Endothelial cell of umbilical vein (primary cell): ENCODE measurements at regions not wholly inside any gene's neighbourhood (a gene's known extent, or its start where the extent isn't known, plus 50 kb on each side); places are given as distances from the start of the nearest gene placed in this dataset.

ENCODE experiments used
- BruUV-seq: library from RNA; stranded (reverse); fragments of 400-500 nt; replicated peaks from 2 replicates; lab custom pipeline; 2021; lab: Mats Ljungman, UMichigan
- CTCF ChIA-PET: fragments of 300-600, 350-600 bp; sonication (Branson Sonifier 250); formaldehyde crosslinking; loops from one replicate; lab custom pipeline; 2021; ENCODE audit warnings: antibody characterized with exemption, inconsistent platforms; lab: Charles Lee
- POLR2A ChIA-PET: fragments of 300-600, 350-600 bp; sonication (Branson Sonifier 250); formaldehyde crosslinking; loops from one replicate; lab custom pipeline; 2021; ENCODE audit warnings: antibody characterized with exemption, inconsistent platforms; lab: Charles Lee
- DNase-seq: peaks from one replicate; pipeline ENCODE4 v3.0.0-alpha.2; 2011; ENCODE audit warnings: low read depth, low spot score
- FAIRE-seq: peaks from 2 replicates; lab custom pipeline; 2011; peaks lifted over from hg19 to GRCh38; lab: Jason Lieb, UNC
- H2AFZ ChIP-seq: 2 replicates; pipeline ENCODE4 v1.6.0; 2012; ENCODE audit warnings: low read depth, low read length, control low read depth, inconsistent platforms
- H3K27ac ChIP-seq: 2 replicates; pipeline ENCODE4 v1.5.1; 2011; ENCODE audit warnings: low read depth, mild to moderate bottlenecking, control low read depth, low read length, moderate library complexity; ENCODE audit not compliant: insufficient read depth
- H3K27me3 ChIP-seq, 2 experiments: 2 replicates each; pipeline versions ENCODE4 v1.6.0 to v1.6.1; 2011; ENCODE audit warnings: low read length in 2 of 2, mixed read lengths in 1 of 2; ENCODE audit not compliant: control insufficient read depth in 2 of 2, insufficient read depth in 2 of 2
- H3K36me3 ChIP-seq, 2 experiments: 2 replicates in 1 of 2; 3 replicates in 1 of 2; pipeline ENCODE4 v1.5.1; 2011; ENCODE audit warnings: low read length in 2 of 2, mild to moderate bottlenecking in 1 of 2, moderate library complexity in 1 of 2; ENCODE audit not compliant: control insufficient read depth in 2 of 2, insufficient read depth in 2 of 2; ENCODE audit errors: extremely low read depth in 1 of 2
- H3K4me1 ChIP-seq: 3 replicates; pipeline ENCODE4 v1.5.1; 2011; ENCODE audit warnings: mild to moderate bottlenecking, low read length; ENCODE audit not compliant: control insufficient read depth, insufficient read depth; ENCODE audit errors: extremely low read depth
- H3K4me2 ChIP-seq: 2 replicates; pipeline ENCODE4 v1.6.1; 2011; ENCODE audit warnings: low read length, control low read depth, mixed read lengths; ENCODE audit not compliant: insufficient read depth
- H3K4me3 ChIP-seq, 3 experiments: fragments of 200-600 bp in 1 of 3; sonication (generic), shearing (Covaris generic) in 1 of 3; replicated peaks in 1 of 3; 2 replicates each; pipeline ENCODE4 v1.5.1; 2011 to 2016; ENCODE audit warnings: control low read depth in 3 of 3, low read length in 3 of 3, mild to moderate bottlenecking in 2 of 3, inconsistent platforms in 1 of 3, low read depth in 1 of 3, moderate library complexity in 1 of 3; ENCODE audit not compliant: insufficient read depth in 1 of 3
- H3K79me2 ChIP-seq: 2 replicates; pipeline ENCODE4 v1.6.0; 2012; ENCODE audit warnings: low read length, inconsistent platforms; ENCODE audit not compliant: control insufficient read depth, insufficient read depth
- H3K9ac ChIP-seq: replicated peaks from 2 replicates; pipeline ENCODE3; 2011; ENCODE audit warnings: low read length, control low read depth; ENCODE audit not compliant: insufficient read depth; ENCODE audit errors: extremely low read depth
- H3K9me1 ChIP-seq: replicated peaks from 3 replicates; pipeline ENCODE4 v1.6.0; 2011; ENCODE audit warnings: mild to moderate bottlenecking, low read length; ENCODE audit not compliant: control insufficient read depth, insufficient read depth; ENCODE audit errors: extremely low read depth
- H3K9me3 ChIP-seq: replicated peaks from 2 replicates; pipeline ENCODE4 v1.5.1; 2012; ENCODE audit warnings: low read length, inconsistent platforms; ENCODE audit not compliant: control insufficient read depth, insufficient read depth
- H4K20me1 ChIP-seq: replicated peaks from 2 replicates; pipeline ENCODE3; 2011; ENCODE audit warnings: mild to moderate bottlenecking, low read length; ENCODE audit not compliant: control insufficient read depth, insufficient read depth; ENCODE audit errors: extremely low read depth
- CTCF ChIP-seq, 2 donors: IDR thresholded peaks; 1 replicate in 1 of 2; 2 replicates in 1 of 2; pipeline ENCODE4 v1.5.1; 2011; ENCODE audit warnings: low read length in 2 of 2, mild to moderate bottlenecking in 2 of 2, moderate library complexity in 2 of 2, control low read depth in 1 of 2, inconsistent platforms in 1 of 2, low read depth in 1 of 2; ENCODE audit not compliant: insufficient read depth in 1 of 2; ENCODE audit errors: extremely low read depth in 1 of 2
- EZH2 ChIP-seq: IDR thresholded peaks from 2 replicates; pipeline ENCODE4 v1.6.1; 2012; ENCODE audit warnings: borderline replicate concordance, low read depth, mild to moderate bottlenecking, moderate library complexity, low read length, inconsistent platforms; ENCODE audit not compliant: severe bottlenecking
- FOS ChIP-seq: IDR thresholded peaks from 2 replicates; pipeline ENCODE4 v1.6.1; 2011; ENCODE audit warnings: mild to moderate bottlenecking, low read length, moderate library complexity, borderline replicate concordance; ENCODE audit not compliant: insufficient read depth
- GATA2 ChIP-seq: IDR thresholded peaks from 2 replicates; pipeline ENCODE4 v1.7.0; 2011; ENCODE audit warnings: low read depth, mild to moderate bottlenecking, moderate library complexity, mixed read lengths, low read length; ENCODE audit not compliant: insufficient read length, insufficient read depth
- JUN ChIP-seq: IDR thresholded peaks from 2 replicates; pipeline ENCODE4 v1.6.1; 2011; ENCODE audit warnings: borderline replicate concordance, low read depth; ENCODE audit not compliant: insufficient read length, insufficient read depth
- MAX ChIP-seq: IDR thresholded peaks from 2 replicates; pipeline ENCODE4 v1.6.1; 2011; ENCODE audit not compliant: insufficient read depth, insufficient read length
- MYC ChIP-seq: IDR thresholded peaks from one replicate; pipeline ENCODE4 v1.6.1; 2011; ENCODE audit warnings: mild to moderate bottlenecking, low read depth, low read length
- POLR2A ChIP-seq: IDR thresholded peaks from 2 replicates; pipeline ENCODE4 v1.6.1; 2012; ENCODE audit warnings: low read depth, mild to moderate bottlenecking, control low read depth, low read length
- POLR2AphosphoS5 ChIP-seq: IDR thresholded peaks from 2 replicates; pipeline ENCODE4 v1.6.1; 2012; ENCODE audit warnings: low read depth, mild to moderate bottlenecking, control low read depth, low read length, moderate library complexity; ENCODE audit not compliant: insufficient read depth
- dilution Hi-C: fragments of 300-500 bp; cut with MboI; formaldehyde crosslinking; loops from one replicate; pipeline ENCODE4 v1.15.0; 2019; ENCODE audit warnings: low sequenced_read_pairs; ENCODE audit not compliant: extremely low pct_ligation_motif_present
- intact Hi-C: fragments of 100-400 bp; cut with micrococcal nuclease; formaldehyde crosslinking; loops from one replicate; pipeline ENCODE4 v1.10.0; 2022

GRCh38 chr3:105948101-105948500 lies 79.3 kb upstream of the CBLB start:
- Histone ChIP-seq H3K4me1 (no peaks in the 10 kb centered on the region), H3K9ac (no peak overlapping the region), H3K4me2 (no peak overlapping the region), H3K79me2 (no peaks in the 10 kb centered on the region), H3K27ac (no peak overlapping the region), H3K27me3 (no peaks in the 10 kb centered on the region), H4K20me1 (no peaks in the 10 kb centered on the region), H3K9me1 (no peaks in the 10 kb centered on the region), H3K4me3 (no peak overlapping the region), H3K9me3 (no peaks in the 10 kb centered on the region), H2AFZ (no peak overlapping the region), H3K36me3 (no peaks in the 10 kb centered on the region)
- TF ChIP-seq JUN: no peak
- no peak for TF ChIP-seq POLR2A
- no peak for TF ChIP-seq FOS
- TF ChIP-seq MAX: no peak
- no peak for TF ChIP-seq CTCF (IDR thresholded peaks at IDR 0.05; ENCODE audit: extremely low read depth in 1 of 2, insufficient read depth in 1 of 2, low read depth in 1 of 2, low read length in 2 of 2)
- no peak for TF ChIP-seq EZH2
- TF ChIP-seq MYC: no peak
- no peak for TF ChIP-seq GATA2
- TF ChIP-seq POLR2AphosphoS5: no peak
- ChIA-PET CTCF (no interaction called here), POLR2A (no interaction called here)
- FAIRE-seq (no peak), DNase-seq (no peak)
- no TSS peak for BruUV-seq
- dilution Hi-C loops (no loop called here), intact Hi-C loops (no loop called here)
